PC-9 (cell line): ENCODE measurements at regions not wholly inside any gene's neighbourhood (a gene's known extent, or its start where the extent isn't known, plus 50 kb on each side); places are given as distances from the start of the nearest gene placed in this dataset.

Source experiments
- BruUV-seq: library from RNA; stranded (reverse); fragments of 400-500 nt; replicated peaks from 2 replicates; lab custom pipeline; 2021; lab: Mats Ljungman, UMichigan
- CTCF ChIA-PET: fragments of 300-600 bp; sonication (Branson Sonifier 250); formaldehyde crosslinking; loops from one replicate; lab custom pipeline; 2022; ENCODE audit warnings: antibody characterized with exemption; lab: Charles Lee
- POLR2A ChIA-PET: fragments of 300-600 bp; sonication (Branson Sonifier 250); formaldehyde crosslinking; loops from one replicate; lab custom pipeline; 2022; ENCODE audit warnings: antibody characterized with exemption; ENCODE audit not compliant: unreplicated experiment; lab: Charles Lee
- DNase-seq, 2 experiments: peaks; one replicate each; pipeline versions ENCODE4 v3.0.0 to v3.0.0-alpha.2; 2015 to 2022; ENCODE audit warnings: mixed read lengths in 1 of 2
- H2AFZ ChIP-seq: fragments of 200-600 bp; sonication (generic); 2 replicates; pipeline ENCODE4 v1.8.1; 2017; ENCODE audit warnings: antibody characterized with exemption
- H3F3A ChIP-seq: fragments of 200-600 bp; sonication (generic); 2 replicates; pipeline ENCODE4 v1.8.1; 2017; ENCODE audit warnings: antibody characterized with exemption, mild to moderate bottlenecking, low read depth; ENCODE audit not compliant: insufficient read depth
- H3K27ac ChIP-seq: fragments of 200-600 bp; sonication (generic); 2 replicates; pipeline ENCODE4 v1.6.1; 2016; ENCODE audit warnings: mixed run types
- H3K27me3 ChIP-seq: fragments of 200-600 bp; sonication (generic); 2 replicates; pipeline ENCODE4 v1.6.1; 2016; ENCODE audit warnings: low read depth, mixed run types; ENCODE audit not compliant: insufficient read depth
- H3K36me3 ChIP-seq: fragments of 200-600 bp; sonication (generic); 2 replicates; pipeline ENCODE4 v1.6.1; 2016; ENCODE audit warnings: low read depth, mixed run types
- H3K4me1 ChIP-seq: fragments of 200-600 bp; sonication (generic); replicated peaks from 2 replicates; pipeline ENCODE4 v1.6.1; 2016; ENCODE audit warnings: mixed run types; ENCODE audit not compliant: insufficient read depth
- H3K4me2 ChIP-seq: fragments of 200-600 bp; sonication (generic); 2 replicates; pipeline ENCODE4 v1.6.1; 2017; ENCODE audit warnings: mixed run types
- H3K4me3 ChIP-seq: fragments of 200-600 bp; sonication (generic); 2 replicates; pipeline ENCODE4 v1.6.1; 2016; ENCODE audit warnings: mixed run types
- H3K79me2 ChIP-seq: fragments of 200-600 bp; sonication (generic); 2 replicates; pipeline ENCODE4 v1.6.1; 2017; ENCODE audit warnings: low read depth, mixed run types
- H3K9me2 ChIP-seq: fragments of 200-600 bp; sonication (generic); 2 replicates; pipeline ENCODE4 v1.8.1; 2017; ENCODE audit warnings: mild to moderate bottlenecking; ENCODE audit not compliant: insufficient read depth
- H3K9me3 ChIP-seq: fragments of 200-600 bp; sonication (generic); 2 replicates; pipeline ENCODE4 v1.8.1; 2016; ENCODE audit warnings: low read depth; ENCODE audit not compliant: insufficient read depth
- H4K20me1 ChIP-seq: fragments of 200-600 bp; sonication (generic); 2 replicates; pipeline ENCODE4 v1.8.1; 2017; ENCODE audit not compliant: insufficient read depth
- CTCF ChIP-seq: fragments of 200-600 bp; sonication (generic); conservative IDR thresholded peaks from 2 replicates; pipeline ENCODE4 v1.6.1; 2017; ENCODE audit warnings: mixed run types, antibody characterized with exemption, mild to moderate bottlenecking, moderate library complexity
- EZH2 ChIP-seq: fragments of 200-600 bp; sonication (generic); IDR thresholded peaks from 2 replicates; pipeline ENCODE4 v1.8.0; 2017; ENCODE audit warnings: antibody characterized with exemption, low read depth
- intact Hi-C: fragments of 100-400 bp; cut with micrococcal nuclease; formaldehyde crosslinking; loops from one replicate; pipeline ENCODE4 v1.10.0; 2022; ENCODE audit not compliant: unreplicated experiment

DNA sequence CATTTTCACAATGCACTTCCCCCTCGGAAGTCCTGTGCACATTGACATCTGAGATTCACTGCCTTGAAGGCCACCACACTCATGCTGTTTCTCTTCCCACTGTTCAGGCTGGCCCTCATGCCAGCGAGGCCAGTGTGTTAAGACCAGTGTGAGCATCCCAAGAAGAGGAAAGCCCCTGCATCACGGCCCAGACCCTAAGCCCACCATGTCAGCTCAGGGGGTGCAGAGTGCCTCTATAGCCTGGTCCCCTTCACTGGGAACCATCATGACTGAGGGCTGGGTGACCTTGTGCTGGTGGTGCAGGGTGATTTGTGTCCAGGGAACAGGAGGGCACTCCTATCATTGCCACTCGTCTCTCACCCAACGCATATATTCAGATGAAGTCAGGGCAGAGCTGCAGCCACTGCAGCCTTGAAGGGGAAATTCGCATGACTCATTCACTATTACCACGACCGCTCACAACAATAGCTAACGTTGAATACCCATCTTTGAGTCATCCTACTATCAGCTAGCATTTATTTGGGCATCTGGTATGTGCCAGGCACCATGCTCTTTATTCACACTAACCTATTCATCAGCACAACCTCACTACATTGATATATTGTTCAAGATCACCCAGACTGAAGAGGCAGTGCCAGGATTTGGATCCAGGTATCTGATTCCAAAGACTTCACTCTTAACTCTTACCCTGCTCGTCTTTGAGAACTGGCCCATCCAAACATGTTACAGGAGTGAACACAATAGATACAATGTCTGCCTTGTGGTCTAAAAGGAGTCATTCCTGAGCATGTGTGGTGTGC is 58.8 kb upstream of the SLC6A11 start:
- H3K36me3 ChIP-seq, result no peaks in the 10 kb centered on the region
- POLR2A ChIA-PET, result no interaction called here
- DNase-seq, result no peak
- TF ChIP-seq EZH2 (no peak), CTCF (no peak)
- H4K20me1 ChIP-seq, result peaks cover 4% of the 10 kb centered on the region; the same call in 1 of the 2 replicates
- no peaks in the 10 kb centered on the region for H3K9me3 ChIP-seq
- no peak overlapping the region for H3K4me2 ChIP-seq
- intact Hi-C loops, result loop anchor here (5.0 kb wide), 1 partner anchor 575 kb away; no protein-coding TSS in a partner anchor
- no TSS peak for BruUV-seq
- H3K27ac ChIP-seq, result no peak overlapping the region
- H3K4me3 ChIP-seq, result no peak overlapping the region
- H3K79me2 ChIP-seq, result no peaks in the 10 kb centered on the region
- no peaks in the 10 kb centered on the region for H3K9me2 ChIP-seq
- H3F3A ChIP-seq, result no peaks in the 10 kb centered on the region
- no peak overlapping the region for H2AFZ ChIP-seq
- peaks cover 20% of the 10 kb centered on the region for H3K27me3 ChIP-seq
- CTCF ChIA-PET, result no interaction called here
- H3K4me1 ChIP-seq, result no peaks in the 10 kb centered on the region

DNA sequence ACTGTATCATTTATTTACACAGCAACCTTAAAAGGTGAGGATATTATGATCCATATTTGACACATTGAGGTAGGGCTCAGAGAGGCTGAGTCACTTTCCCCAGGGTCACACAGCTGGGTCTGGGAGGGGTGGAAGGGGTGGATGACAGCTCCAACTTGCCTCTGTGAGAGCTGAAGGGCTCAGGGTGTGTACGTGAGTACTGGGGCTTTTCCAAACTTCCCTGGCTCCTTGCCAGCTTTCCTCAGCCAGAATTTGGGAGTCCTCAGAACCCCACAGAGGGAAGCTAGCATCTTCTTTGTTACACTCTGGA is 58.3 kb upstream of the SLC6A11 start:
- no peak for TF ChIP-seq EZH2
- TF ChIP-seq CTCF, result no peak
- ChIA-PET CTCF (no interaction called here), POLR2A (no interaction called here)
- DNase-seq, result no peak
- H3K36me3 ChIP-seq, result no peaks in the 10 kb centered on the region
- intact Hi-C loops, result loop anchor here (1.0 to 5.0 kb wide), 2 partner anchors 302 to 575 kb away; no protein-coding TSS in a partner anchor
- no peaks in the 10 kb centered on the region for H3F3A ChIP-seq
- H3K27me3 ChIP-seq, result peaks cover 24% of the 10 kb centered on the region
- no TSS peak for BruUV-seq
- H3K9me3 ChIP-seq, result no peaks in the 10 kb centered on the region
- peaks cover 4% of the 10 kb centered on the region; the same call in 1 of the 2 replicates for H4K20me1 ChIP-seq
- H3K4me3 ChIP-seq, result no peak overlapping the region
- no peak overlapping the region for H2AFZ ChIP-seq
- no peaks in the 10 kb centered on the region for H3K9me2 ChIP-seq
- no peak overlapping the region for H3K27ac ChIP-seq
- H3K4me1 ChIP-seq, result no peaks in the 10 kb centered on the region
- H3K4me2 ChIP-seq, result no peak overlapping the region
- H3K79me2 ChIP-seq, result no peaks in the 10 kb centered on the region

GRCh38 chr3:10758304-10759037 is 57.6 kb upstream of the SLC6A11 start:
- no peak overlapping the region for H3K4me2 ChIP-seq
- peak; percentile 40 to 45 for DNase-seq
- no peaks in the 10 kb centered on the region for H3F3A ChIP-seq
- H3K4me3 ChIP-seq, result no peak overlapping the region
- H3K9me3 ChIP-seq, result no peaks in the 10 kb centered on the region
- no peaks in the 10 kb centered on the region for H3K79me2 ChIP-seq
- intact Hi-C loops, result loop anchor here (1.0 to 5.0 kb wide), 2 partner anchors 301 to 574 kb away; no protein-coding TSS in a partner anchor
- H2AFZ ChIP-seq, result no peak overlapping the region
- H3K27me3 ChIP-seq, result peaks cover 31% of the 10 kb centered on the region
- H3K4me1 ChIP-seq, result no peaks in the 10 kb centered on the region
- H3K9me2 ChIP-seq, result no peaks in the 10 kb centered on the region
- peaks cover 4% of the 10 kb centered on the region; the same call in 1 of the 2 replicates for H4K20me1 ChIP-seq
- POLR2A ChIA-PET, result no interaction called here
- H3K27ac ChIP-seq, result no peak overlapping the region
- CTCF ChIA-PET, result interaction anchor here (1.0 kb wide), 1 partner anchor 575 kb away, joined by 3 read pairs; no protein-coding TSS in a partner anchor
- BruUV-seq, result no TSS peak
- TF ChIP-seq CTCF (peak; percentile 73), EZH2 (no peak)
- no peaks in the 10 kb centered on the region for H3K36me3 ChIP-seq
